Stimulated activated CD4-positive, alpha-beta T cell treated with anti-CD3 and anti-CD28 coated beads, Interleukin-4, amount 100 ng/mL, for 48 hours (primary cell): ENCODE measurements at regions not wholly inside any gene's neighbourhood (a gene's known extent, or its start where the extent isn't known, plus 50 kb on each side); places are given as distances from the start of the nearest gene placed in this dataset.
"Not testable (repeated sequence)": the region's sequence is repeated elsewhere in the genome, so short reads cannot be mapped to it uniquely, and the experiment has no call there.

Experiments
- DNase-seq, 2 donors: peaks; one replicate each; pipeline ENCODE4 v3.0.0-alpha.2; 2020; ENCODE audit warnings: low read depth in 2 of 2

GRCh38 chr2:65952966-65953761 is 481.8 kb upstream of the MEIS1 start:
- DNase-seq, result no peak

GRCh38 chr2:65944213-65944612 is 490.7 kb upstream of the MEIS1 start:
- DNase-seq, result no peak

GRCh38 chr2:65943099-65943786 is 491.7 kb upstream of the MEIS1 start:
- no peak for DNase-seq

- no peak for DNase-seq
These were observed 494.1 kb upstream of the MEIS1 start for GRCh38 chr2:65940856-65941255.

- DNase-seq, result no peak
These were observed 495.2 kb upstream of the MEIS1 start for GRCh38 chr2:65939687-65940086.

- no peak for DNase-seq
These were observed 497.4 kb upstream of the MEIS1 start for GRCh38 chr2:65937379-65938160.

GRCh38 chr2:65934992-65935629 is 499.8 kb upstream of the MEIS1 start:
- no peak for DNase-seq

GRCh38 chr2:65932571-65932970 is 500.2 kb upstream of the SPRED2 start:
- DNase-seq, result no peak

GRCh38 chr2:65931056-65931455 is 498.7 kb upstream of the SPRED2 start:
- no peak for DNase-seq

- no peak for DNase-seq
These were observed 497.9 kb upstream of the SPRED2 start for GRCh38 chr2:65930259-65930658.

GRCh38 chr2:65929664-65930063 is 497.3 kb upstream of the SPRED2 start:
- not testable (repeated sequence) for DNase-seq

- DNase-seq, result no peak
These were observed 490.4 kb upstream of the SPRED2 start for GRCh38 chr2:65922794-65923193.

GRCh38 chr2:65922030-65922429 is 489.6 kb upstream of the SPRED2 start:
- no peak for DNase-seq

- DNase-seq, result no peak
These were observed 488.7 kb upstream of the SPRED2 start for GRCh38 chr2:65921116-65921515.

GRCh38 chr2:65920659-65921058 is 488.3 kb upstream of the SPRED2 start:
- DNase-seq, result no peak

- DNase-seq, result no peak
These were observed 487.3 kb upstream of the SPRED2 start for GRCh38 chr2:65919550-65920188.

- no peak for DNase-seq
These were observed 486.4 kb upstream of the SPRED2 start for GRCh38 chr2:65918760-65919187.

GRCh38 chr2:65917986-65918385 is 485.6 kb upstream of the SPRED2 start:
- DNase-seq, result no peak

- DNase-seq, result no peak
These were observed 484.4 kb upstream of the SPRED2 start for GRCh38 chr2:65916785-65917295.

- DNase-seq, result no peak
These were observed 483.8 kb upstream of the SPRED2 start for GRCh38 chr2:65916177-65916576.

- DNase-seq, result no peak
These were observed 482.9 kb upstream of the SPRED2 start for GRCh38 chr2:65915273-65915672.
